HPDE6-E6E7 (cell line): ENCODE measurements at regions not wholly inside any gene's neighbourhood (a gene's known extent, or its start where the extent isn't known, plus 50 kb on each side); places are given as distances from the start of the nearest gene placed in this dataset.

Source experiments
- DNase-seq: peaks from one replicate; pipeline ENCODE4 v3.0.0; 2011; ENCODE audit warnings: missing footprints; ENCODE audit errors: extremely low spot score

DNA sequence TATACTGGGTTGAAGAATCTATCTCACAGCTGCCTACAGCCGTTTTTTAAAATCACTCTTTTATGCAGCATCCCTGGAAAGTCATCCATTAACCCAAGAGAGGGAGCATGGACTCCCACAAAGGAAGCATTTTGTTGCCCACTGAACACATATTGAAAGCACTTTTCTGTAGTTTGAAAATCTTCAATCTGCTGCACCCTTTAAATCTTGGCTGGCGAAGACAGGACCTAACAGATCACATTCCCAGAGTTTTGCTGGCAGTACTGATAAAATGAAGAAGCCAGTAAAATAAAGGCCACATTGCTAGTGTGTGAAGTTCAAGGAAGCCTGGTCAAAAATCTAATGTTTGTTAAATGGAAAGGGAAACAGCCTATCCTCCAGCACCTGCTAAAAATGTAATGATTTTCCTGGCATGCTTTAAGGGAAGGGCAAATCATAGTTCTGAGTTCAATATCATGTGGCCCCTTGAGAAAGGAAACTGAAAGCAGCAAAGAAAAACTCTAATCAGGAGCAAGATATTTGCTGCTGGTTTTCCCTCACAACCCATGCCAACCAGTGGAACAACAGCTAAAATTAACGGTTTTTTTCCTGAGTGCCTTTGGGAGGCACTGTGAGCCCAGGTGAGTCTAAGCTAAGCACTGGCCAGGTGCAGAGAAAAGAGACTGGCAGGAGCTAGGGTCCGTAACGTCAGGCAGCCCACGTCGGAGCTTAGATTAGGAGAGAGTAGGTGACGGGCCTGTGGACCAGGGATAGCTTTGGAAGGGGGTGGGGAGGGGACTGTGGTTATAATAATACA lies 97.9 kb upstream of the PALS2 start:
- no peak for DNase-seq

DNA sequence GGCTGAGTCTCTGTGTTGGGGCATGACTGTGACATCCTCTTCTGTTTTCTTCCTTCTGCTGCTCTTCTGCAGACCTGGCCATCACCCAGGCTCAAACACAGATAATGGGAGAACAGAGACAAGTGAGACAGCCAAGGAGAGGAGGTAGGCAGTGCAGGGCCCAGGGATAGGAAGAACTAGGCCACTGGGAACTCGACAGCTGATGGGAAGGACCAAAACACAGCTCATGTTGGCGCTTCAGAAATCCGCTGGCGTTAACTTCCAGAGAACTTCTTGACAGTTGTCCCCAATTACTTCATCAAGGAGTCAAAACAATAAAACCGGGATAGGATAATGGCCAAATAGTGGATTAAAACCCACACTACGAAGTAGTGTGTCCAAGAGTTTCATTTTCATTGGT lies 97.0 kb upstream of the PALS2 start:
- DNase-seq: no peak

DNA sequence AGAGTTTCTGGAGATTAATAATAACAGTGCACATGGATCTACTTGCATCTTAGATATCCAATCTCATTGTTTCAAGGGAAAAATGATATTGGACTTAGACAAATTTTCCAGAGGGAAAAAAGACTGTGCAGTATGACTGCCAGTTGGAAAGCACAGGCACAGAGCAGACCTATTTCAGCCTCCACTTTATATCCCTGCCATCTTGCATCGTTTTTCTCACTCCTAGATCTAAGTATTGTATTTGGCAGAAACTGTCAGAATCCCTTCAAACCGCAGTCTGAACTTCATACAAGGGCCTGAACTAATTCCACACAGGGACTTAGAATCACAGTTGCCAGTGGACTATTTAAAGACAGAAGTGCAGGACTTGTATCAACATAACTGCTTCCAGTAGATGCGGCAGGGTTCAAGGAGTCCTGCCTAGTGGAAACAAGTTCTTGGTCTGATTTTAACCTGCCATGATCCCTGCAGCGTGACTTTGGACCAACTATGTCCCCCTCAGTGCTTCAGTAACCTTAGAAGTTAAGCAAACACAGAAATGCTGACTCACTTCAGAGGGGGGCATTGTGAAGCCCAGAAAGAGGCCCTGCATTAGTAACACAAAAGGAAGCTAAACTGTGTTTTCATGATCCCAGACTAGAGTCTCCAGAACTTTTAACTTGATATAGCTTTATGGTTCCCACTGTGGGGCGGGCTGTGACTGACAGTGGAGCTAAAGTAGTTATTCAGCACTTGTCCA lies 95.7 kb upstream of the PALS2 start:
- peak; percentile 27 for DNase-seq

DNA sequence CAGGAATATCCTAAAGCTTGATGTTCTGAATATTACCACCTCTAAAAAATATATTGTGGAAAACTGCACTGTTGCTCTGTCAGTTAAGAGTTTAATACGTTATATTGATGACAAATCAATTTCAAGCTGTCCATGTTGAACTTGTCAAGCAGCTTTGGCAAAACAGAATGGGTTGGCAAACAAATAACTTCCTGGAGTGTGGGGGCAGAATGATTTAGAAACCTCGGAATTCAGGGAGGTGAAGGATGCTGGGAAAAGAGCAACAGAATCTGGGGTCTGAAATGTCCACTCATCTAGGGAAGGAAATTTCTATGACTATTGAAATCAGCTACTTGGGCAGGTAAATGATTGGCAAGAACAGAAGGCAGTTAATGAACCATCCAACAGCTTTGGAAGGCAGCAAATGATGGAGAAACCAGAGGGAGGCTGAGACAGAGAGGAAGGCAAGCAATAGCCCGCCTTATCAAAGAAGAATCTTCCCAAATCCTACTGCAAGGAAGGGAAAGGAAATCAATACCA lies 95.1 kb upstream of the PALS2 start:
- no peak for DNase-seq

DNA sequence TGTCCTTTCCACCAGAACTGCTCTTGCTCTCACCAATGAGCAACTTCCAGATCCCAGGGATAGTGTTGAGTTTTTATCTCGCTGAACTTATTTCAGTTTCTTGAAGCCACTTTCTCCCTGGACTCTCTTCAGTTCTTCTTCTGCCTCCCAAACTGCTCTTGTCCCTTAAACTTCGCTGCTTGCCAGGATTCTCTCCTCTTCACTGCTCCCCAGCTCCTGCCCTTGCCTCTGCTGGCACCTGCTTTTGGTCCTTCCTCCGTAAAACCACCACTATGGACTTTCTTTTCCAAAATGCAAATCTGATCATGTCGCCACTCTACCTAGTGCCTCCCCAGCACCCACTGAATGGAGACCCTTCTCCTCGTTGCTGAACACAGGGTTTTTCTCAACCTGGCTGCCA lies 92.8 kb upstream of the PALS2 start:
- DNase-seq: no peak

DNA sequence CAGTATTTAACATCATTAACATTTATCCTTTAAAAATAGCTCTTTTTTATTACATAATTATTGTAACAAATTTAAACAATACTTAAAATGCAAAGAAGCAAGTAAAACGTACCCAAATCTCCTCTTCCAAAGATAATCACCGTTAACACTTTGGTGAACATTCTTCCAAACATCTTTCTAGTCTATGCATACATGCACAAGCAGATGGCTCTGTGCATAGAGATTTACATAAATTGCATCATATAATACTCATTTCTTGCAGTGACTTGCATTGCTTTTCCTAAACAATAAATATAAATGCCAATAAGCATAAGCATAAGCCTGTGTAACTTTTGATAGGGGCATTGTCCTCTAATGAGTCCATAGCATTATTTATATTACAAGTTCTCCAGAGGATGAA lies 89.4 kb upstream of the PALS2 start:
- DNase-seq: no peak

DNA sequence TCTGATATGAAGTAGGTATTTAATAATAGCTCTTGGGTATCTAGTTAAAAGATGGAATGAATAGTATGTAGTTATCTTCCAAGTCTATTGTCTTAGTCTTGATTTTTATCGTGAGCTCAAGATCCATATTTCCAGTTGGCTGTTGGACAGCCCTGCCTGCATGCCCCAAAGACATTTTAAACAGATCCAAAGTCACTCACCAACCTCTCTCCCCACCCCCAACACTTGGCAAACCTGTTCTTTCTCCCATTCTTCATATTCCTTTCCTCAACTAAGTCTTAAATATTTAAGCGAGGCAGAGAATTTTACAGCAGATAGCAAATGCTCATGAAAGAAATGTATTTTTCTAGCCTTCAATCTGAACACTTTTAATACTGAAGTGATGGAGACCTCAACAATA lies 80.7 kb upstream of the PALS2 start:
- DNase-seq: no peak

DNA sequence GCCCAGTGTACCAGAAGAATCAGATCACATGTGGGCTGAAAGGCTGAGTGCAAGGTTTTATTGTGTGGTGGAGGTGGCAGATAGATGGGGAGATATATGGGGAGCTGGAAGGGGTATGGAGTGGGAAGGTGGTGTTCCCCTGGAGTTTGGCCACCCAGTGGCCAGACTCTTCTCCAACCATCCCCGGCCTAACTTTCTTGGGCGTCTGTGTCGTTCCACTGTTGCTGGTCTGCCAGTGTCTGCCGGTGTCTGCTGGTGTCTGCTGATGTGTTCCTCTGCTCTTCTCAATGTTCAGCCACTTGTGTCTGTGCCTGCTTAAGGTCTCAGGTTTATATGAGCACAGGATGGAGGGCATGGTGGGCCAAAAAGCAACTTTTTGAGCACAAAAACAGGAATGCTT lies 78.4 kb upstream of the PALS2 start:
- DNase-seq: no peak

DNA sequence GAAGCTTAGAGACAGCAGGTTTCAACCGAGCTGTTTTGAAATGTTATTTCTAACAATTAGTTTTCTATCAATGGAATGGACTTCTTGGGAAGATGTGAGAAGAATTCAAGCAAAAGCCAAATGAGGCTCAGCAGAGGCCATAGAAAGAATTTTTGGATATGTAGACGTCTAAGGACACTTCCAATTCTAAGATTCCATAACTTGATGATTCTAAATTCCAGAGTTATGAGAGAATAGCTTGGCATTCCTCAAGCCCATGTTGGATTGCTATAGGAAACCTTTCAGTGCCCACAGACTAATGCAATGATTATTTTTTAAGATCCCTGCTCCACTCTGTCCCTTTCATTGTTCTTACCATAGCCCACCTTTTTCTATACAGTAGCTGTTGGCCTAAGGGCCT lies 77.2 kb upstream of the PALS2 start:
- DNase-seq: no peak

DNA sequence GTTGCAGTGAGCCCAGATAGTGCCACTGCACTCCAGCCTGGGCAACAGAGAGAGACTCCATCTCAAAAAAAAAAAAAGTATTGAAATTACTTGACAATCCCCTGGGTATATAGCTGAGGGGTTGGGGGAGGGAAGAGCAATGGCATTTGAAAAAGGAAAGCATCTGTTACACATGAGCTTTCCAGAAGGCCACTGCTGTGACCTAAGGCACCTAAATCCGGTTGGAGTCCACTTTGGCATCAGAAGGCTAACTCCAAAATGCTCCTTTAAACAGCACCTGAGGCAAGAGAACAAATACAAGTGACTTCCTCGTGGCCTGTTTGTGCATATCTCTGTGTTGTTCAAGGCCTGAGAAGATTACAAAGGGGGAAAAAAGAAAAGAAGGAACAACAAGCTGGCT lies 74.8 kb upstream of the PALS2 start:
- DNase-seq: no peak

DNA sequence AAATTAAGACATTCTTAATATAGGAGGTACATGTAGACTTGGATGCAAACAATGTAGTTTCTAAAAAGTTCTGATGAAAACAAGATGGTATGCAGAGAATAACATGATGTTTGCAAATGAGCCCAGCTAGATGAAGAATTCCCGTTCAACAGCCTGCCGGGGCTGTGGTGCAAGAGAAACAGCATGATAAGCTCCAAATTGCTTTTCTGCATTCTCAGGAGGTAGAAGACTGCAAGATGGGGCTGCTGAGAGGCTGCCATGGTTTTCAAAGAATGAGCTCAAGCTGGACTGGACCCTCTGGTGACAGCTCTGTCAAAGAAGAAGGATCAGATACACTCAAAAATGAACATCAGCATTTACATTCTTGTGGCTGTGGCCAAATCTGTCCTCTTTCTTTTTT lies 73.4 kb upstream of the PALS2 start:
- DNase-seq: no peak

DNA sequence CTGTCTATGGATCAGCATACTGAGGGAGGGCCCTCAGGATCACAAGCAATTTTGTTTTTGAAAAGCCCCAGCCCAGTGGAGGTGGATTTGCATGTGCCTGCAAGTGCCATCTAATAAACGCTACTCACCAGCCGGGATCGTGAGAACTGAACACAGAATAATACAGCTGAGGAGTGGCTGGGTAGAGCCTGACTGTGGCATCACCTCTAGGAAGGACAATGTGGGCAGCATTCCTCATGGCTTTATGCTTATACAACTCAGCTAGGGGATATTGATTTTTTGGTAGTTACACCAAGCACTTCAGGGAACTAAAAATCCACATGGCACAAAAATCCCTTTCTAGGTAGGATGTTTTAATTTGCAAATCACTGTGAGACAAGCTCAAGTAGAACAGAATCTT lies 72.7 kb upstream of the PALS2 start:
- no peak for DNase-seq

DNA sequence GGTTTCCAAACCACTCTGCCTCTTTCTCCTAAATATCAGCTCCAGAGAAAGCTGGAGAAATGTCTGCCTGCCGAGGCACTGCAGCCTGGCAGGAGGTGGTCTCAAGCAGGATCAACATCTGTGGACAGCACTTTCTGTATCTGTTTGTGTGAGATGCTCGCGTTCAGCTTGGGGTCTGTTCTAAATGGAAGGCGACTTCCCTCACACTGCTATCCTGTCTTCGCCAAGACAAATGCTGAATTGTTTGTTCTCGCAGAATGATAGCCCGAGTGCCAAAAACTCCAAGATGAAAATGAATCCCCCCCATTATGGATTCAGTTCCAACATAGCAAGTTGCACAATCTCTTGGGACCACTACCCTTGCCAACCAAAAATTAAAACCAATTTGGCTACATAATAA lies 72.2 kb upstream of the PALS2 start:
- no peak for DNase-seq

DNA sequence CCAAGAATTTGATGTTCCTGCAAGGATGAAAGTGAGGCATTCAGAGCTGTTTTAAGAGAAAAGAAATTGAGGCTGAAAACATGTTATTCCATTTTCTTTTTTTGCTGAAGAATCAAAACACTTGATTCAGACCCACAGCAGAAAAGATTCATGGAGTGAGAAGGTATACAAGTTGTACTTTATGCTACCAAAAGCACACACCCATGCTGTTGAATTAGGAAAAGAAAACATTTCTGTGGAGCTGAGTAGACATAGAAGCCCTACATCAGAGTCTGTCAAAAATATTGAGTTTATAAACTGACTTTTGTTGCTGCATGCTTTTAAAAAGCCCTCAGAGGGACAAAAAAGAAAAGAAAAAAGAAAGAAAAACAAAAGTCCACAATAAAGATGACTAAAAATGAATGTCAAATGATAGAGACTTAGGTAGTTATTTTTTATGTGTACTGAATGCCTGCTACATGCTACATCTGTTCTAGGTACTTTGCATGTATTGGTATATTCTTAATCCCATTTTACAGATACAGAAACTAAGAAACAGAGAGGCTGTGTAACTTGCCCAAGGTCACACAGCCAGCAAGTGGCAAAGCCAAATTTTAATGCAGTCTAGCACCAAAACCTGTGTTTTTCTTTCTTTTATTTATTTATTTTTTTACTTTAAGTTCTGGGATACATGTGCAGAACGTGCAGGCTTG lies 71.7 kb upstream of the PALS2 start:
- no peak for DNase-seq

DNA sequence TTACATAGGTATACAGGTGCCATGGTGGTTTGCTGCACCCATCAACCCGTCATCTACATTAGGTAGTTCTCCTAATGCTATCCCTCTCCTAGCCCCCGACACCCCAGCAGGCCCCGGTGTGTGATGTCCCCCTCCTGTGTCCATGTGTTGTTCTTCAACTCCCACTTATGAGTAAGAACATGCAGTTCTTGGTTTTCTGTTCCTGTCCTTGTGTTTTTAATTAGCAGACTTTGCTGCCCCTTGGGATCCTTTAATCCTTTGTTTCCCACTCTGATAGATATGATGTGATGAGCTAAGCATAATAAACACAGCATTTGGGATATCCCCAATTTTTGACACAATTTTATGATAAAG lies 71.1 kb upstream of the PALS2 start:
- no peak for DNase-seq

DNA sequence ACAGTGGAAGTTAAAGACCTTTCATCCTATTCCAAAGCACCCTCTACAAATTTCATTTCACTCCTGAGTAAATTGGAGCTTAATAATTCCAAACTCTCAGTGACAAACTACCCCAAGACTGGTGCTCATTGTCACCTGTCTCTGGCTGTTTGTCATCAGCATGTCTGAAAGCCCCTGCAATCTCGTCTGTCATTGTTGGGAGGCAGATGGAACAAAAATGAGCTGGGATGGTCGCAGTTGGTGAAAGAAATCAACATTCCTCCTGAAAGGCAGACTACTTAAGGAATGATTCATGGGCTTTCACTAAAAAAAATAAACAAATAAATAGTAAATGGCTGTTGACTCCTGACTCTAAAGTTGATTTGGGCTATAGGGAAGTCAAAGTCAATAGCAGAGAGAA lies 69.7 kb upstream of the PALS2 start:
- DNase-seq: no peak

DNA sequence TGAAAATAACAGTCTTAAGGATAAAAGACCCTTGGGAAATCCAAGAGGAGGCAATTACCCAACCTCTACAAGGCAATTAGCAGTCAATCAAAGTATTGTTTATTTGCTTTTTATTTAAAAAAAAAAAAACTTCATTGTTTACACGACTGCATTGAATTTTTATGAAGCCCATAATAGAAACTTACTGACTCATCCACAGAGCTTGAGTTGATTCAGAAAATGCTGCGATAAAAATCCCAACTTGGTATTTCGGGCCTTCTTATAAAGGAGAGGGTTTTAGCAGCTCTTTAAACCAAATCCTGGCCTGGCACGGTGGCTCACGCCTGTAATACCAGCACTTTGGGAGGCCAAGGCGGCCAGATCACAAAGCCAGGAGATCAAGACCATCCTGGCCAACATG lies 69.2 kb upstream of the PALS2 start:
- no peak for DNase-seq

DNA sequence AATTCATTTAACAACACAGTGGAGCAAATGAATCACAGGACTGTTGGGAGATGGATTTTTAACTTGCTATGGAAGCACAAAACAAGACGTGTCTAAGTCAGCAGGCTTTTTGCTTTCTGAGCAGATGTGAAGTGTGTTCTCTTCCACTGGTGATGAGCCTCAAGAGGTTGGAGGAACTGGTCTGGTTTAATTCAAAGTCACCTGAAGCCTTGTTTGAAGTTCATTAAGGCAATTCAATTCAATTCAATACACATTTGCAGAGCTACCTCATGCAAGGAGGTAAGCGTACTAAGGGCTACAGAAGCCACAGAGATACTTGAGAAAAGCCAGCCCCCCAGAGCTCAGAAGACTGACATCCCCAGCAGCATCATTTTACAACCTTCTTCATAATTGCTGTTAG lies 68.4 kb upstream of the PALS2 start:
- DNase-seq: no peak

DNA sequence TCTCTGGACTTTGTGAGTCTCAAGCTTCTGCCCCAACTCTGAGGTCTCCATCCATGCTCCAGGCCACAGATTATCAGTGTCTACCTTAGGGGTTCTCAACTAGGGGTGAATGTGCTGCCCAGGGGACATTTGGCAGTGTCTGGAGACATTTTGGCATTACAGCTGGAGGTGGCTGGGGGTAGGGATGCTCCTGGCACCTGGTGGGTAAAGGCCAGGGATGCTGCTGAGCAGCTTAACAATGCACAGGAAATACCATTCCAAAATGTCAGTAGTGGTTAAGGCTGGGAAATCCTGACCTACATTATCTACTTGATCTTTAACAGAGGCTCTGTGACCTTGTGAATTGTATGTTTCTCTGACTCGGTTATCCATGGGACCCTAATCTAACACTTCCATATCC lies 67.3 kb upstream of the PALS2 start:
- DNase-seq: no peak

DNA sequence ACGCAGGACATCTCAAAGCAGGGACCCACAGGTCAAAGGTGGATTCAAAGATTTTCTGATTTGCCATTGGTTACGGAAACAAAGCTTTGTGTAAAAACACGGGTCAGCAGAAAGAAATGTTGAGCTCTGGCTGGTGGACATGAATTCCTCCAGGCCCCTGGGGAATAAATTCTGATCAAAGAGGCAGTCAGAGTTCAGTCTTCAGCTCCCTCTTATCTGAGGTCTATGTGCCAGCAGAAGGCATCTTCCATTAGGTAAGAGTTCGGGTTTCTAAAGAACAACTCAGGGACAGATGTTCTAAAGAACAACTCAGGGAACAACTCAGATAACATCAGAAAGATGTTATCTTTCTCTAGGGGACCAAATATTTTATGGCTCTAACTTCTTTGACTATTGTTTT lies 64.9 kb upstream of the PALS2 start:
- DNase-seq: no peak

DNA sequence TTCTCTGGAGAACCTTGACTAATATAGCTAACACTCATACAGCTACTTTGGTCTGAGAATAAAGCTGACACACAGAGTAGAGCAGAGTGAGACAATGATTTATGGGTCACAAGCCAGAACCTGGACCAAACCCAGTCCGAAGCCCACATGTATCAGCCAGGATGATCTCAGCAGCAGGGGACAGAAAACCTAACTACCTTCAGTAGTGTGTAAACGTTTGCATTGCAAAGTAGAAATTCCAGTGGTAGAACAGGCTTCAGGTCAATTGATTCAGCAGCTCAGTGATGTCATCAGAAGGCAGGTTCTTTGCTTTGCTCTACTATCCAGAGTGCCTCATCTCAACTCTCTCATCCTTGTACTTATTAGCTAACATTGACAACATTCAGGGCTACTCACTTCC lies 62.5 kb upstream of the PALS2 start:
- DNase-seq: no peak

DNA sequence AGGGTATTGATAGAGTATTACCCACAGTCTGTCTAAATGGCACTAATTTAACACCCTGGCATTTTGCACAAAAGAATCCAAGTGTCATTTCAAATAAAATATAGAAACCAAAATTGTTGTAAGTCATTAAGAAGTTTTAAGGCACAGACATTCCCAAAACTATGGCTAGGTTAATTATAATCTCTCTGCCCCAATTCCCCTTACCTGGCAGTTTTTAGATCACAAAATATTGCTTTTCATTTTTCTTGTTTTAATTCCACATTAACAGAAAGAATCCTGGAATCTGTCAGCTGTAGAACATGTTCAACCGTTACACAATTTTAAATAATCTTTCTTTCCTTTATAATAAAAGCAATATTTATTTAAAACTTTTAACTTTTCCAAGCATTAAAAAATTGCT lies 56.1 kb upstream of the PALS2 start:
- no peak for DNase-seq
